ENCODE measurements at regions not wholly inside any gene's neighbourhood (a gene's known extent, or its start where the extent isn't known, plus 50 kb on each side); places are given as distances from the start of the nearest gene placed in this dataset.

- H3K27me3 ChIP-seq = no peaks in the 10 kb centered on the region
- ATAC-seq (ENCODE audit: low FRiP score in 2 of 2) = no peak
- no peak for TF ChIP-seq POLR2AphosphoS5 (IDR thresholded peaks at IDR 0.05)
- TF ChIP-seq POLR2A (IDR thresholded peaks at IDR 0.05) = no peak
Observed at GRCh38 chr11:13836666-13837065, 125.9 kb upstream of the SPON1 start.

DNA sequence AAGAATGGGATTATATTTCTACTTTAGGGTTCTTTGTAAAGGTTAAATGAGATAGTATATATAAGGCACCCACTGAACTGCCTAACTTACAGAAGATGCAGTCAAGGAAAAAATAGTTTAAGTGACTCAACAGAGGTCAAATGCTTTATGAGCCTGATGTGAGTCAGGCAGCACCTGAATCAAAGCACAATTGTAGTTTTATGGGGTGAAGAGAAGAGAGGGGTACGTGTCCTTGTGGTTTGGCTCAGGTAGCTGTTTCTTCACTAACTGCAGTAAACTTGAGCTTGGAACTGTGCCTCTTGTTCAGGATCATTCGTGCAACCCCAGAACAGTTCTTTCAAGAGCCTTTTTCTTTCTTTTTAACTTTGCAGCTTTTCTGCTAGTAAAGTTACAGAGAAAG lies 125.2 kb upstream of the SPON1 start:
- Histone ChIP-seq H3K9me3 (no peaks in the 10 kb centered on the region), H3K27me3 (no peaks in the 10 kb centered on the region), H3K4me3 (no peak overlapping the region), H3K27ac (no peak overlapping the region), H3K4me1 (no peaks in the 10 kb centered on the region), H3K36me3 (no peaks in the 10 kb centered on the region)
- no peak for DNase-seq
- TF ChIP-seq POLR2A (IDR thresholded peaks at IDR 0.05) (no peak), POLR2AphosphoS5 (IDR thresholded peaks at IDR 0.05) (no peak), CTCF (IDR thresholded peaks at IDR 0.05) (no peak), EP300 (IDR thresholded peaks at IDR 0.05) (no peak)
- ATAC-seq (ENCODE audit: low FRiP score in 2 of 2) = no peak
- WGBS, 2 donors = 69 to 70% methylated on average over 2 of the region's 2 CpGs

More at GRCh38 chr11:13836666-13837065, 125.9 kb upstream of the SPON1 start:
- H3K4me1 ChIP-seq = no peaks in the 10 kb centered on the region
- no peak for DNase-seq
- H3K36me3 ChIP-seq = no peaks in the 10 kb centered on the region
- H3K4me3 ChIP-seq = no peak overlapping the region
- no peak overlapping the region for H3K27ac ChIP-seq
- WGBS, 2 donors = 79% methylated on average over 2 of the region's 2 CpGs
- H3K9me3 ChIP-seq = no peaks in the 10 kb centered on the region

DNA sequence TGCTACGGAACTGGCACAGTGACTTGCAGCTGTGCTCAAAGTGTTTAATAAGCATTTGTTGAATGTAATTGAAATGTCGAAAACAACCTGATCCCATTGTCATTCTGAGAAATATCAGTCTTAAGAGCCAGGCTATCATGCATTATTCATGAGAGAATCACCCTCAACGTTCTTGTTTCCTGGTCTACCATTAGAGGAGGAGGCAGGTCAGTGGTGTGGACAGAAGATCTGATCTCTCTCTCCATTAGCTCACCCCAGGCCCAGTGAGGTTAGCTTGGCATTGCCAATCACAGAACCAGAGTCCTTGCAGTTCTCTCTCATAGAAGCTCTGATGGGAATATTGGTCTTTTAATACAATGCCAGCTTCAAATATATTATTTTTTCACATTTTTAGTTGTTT lies 121.1 kb upstream of the SPON1 start:
- H3K4me1 ChIP-seq = no peaks in the 10 kb centered on the region
- H3K27me3 ChIP-seq = no peaks in the 10 kb centered on the region
- WGBS, 2 donors = 75% methylated on average over 3 of the region's 3 CpGs
- no peaks in the 10 kb centered on the region for H3K9me3 ChIP-seq
- H3K4me3 ChIP-seq = no peak overlapping the region
- H3K36me3 ChIP-seq = no peaks in the 10 kb centered on the region
- TF ChIP-seq POLR2AphosphoS5 (IDR thresholded peaks at IDR 0.05) (no peak), CTCF (IDR thresholded peaks at IDR 0.05) (no peak)
- no peak for ATAC-seq (ENCODE audit: low FRiP score in 2 of 2)
- no peak for DNase-seq
- no peak overlapping the region for H3K27ac ChIP-seq

- Histone ChIP-seq H3K27me3 (no peaks in the 10 kb centered on the region), H3K4me1 (no peaks in the 10 kb centered on the region), H3K4me3 (no peak overlapping the region), H3K9me3 (no peaks in the 10 kb centered on the region), H3K36me3 (no peaks in the 10 kb centered on the region), H3K27ac (no peak overlapping the region)
- TF ChIP-seq CTCF (IDR thresholded peaks at IDR 0.05) (no peak), POLR2AphosphoS5 (IDR thresholded peaks at IDR 0.05) (no peak), POLR2A (IDR thresholded peaks at IDR 0.05) (no peak), EP300 (IDR thresholded peaks at IDR 0.05) (no peak)
- DNase-seq (no peak), ATAC-seq (ENCODE audit: low FRiP score in 2 of 2) (no peak)
Observed at GRCh38 chr11:13848031-13848430, 114.5 kb upstream of the SPON1 start.

GRCh38 chr11:13850231-13851005 lies 112.1 kb upstream of the SPON1 start:
- Histone ChIP-seq H3K27me3 (no peaks in the 10 kb centered on the region), H3K36me3 (no peaks in the 10 kb centered on the region), H3K4me3 (no peak overlapping the region), H3K27ac (no peak overlapping the region), H3K9me3 (no peaks in the 10 kb centered on the region), H3K4me1 (no peaks in the 10 kb centered on the region)
- WGBS, 2 donors = 50 to 52% methylated on average over 5 of the region's 5 CpGs
- ATAC-seq (ENCODE audit: low FRiP score in 2 of 2) = no peak
- DNase-seq = no peak
- TF ChIP-seq EP300 (IDR thresholded peaks at IDR 0.05) (no peak), CTCF (IDR thresholded peaks at IDR 0.05) (no peak), POLR2AphosphoS5 (IDR thresholded peaks at IDR 0.05) (no peak), POLR2A (IDR thresholded peaks at IDR 0.05) (no peak)

Measured in upper lobe of left lung (tissue), 6 donors.